OCI-LY3 (cell line): ENCODE measurements at regions not wholly inside any gene's neighbourhood (a gene's known extent, or its start where the extent isn't known, plus 50 kb on each side); places are given as distances from the start of the nearest gene placed in this dataset.

Source experiments
- CTCF ChIP-seq: fragments of 200-600, 300-600 bp; sonication (generic); IDR thresholded peaks from 2 replicates; pipeline ENCODE4 v1.5.1; 2014; ENCODE audit warnings: antibody characterized with exemption, low read length, low read depth
- EZH2phosphoT487 ChIP-seq: fragments of 200-600 bp; shearing (Covaris generic); IDR thresholded peaks from 2 replicates; pipeline ENCODE4 v1.6.1; 2018; ENCODE audit warnings: antibody characterized with exemption, mixed run types, low read depth

GRCh38 chr18:41577529-41577928 lies 377.5 kb upstream of the PIK3C3 start:
- TF ChIP-seq CTCF = no peak
- no peak for TF ChIP-seq EZH2phosphoT487
